ENCODE measurements at regions not wholly inside any gene's neighbourhood (a gene's known extent, or its start where the extent isn't known, plus 50 kb on each side); places are given as distances from the start of the nearest gene placed in this dataset.
A peak's percentile ranks its signal among the peaks of the same experiment; 100 is the strongest.

GRCh38 chr21:35427320-35428000 lies 378.4 kb upstream of the RUNX1 start:
- Histone ChIP-seq H3K27me3 (peaks cover 0 to 40% (median 15%) of the 10 kb centered on the region in 7 donors), H3K27ac (peak overlapping the region in 5 of 10 donors; percentile 61 to 84 (median 71)), H3K4me3 (no peak overlapping the region), H3K9me3 (peaks cover 0 to 24% (median 6%) of the 10 kb centered on the region in 11 donors), H3K36me3 (no peaks in the 10 kb centered on the region), H3K4me1 (peaks cover 0 to 36% (median 8%) of the 10 kb centered on the region in 9 donors)
- intact Hi-C loops (cut with DNase I) = no loop called here
- TF ChIP-seq, protein P1, sequence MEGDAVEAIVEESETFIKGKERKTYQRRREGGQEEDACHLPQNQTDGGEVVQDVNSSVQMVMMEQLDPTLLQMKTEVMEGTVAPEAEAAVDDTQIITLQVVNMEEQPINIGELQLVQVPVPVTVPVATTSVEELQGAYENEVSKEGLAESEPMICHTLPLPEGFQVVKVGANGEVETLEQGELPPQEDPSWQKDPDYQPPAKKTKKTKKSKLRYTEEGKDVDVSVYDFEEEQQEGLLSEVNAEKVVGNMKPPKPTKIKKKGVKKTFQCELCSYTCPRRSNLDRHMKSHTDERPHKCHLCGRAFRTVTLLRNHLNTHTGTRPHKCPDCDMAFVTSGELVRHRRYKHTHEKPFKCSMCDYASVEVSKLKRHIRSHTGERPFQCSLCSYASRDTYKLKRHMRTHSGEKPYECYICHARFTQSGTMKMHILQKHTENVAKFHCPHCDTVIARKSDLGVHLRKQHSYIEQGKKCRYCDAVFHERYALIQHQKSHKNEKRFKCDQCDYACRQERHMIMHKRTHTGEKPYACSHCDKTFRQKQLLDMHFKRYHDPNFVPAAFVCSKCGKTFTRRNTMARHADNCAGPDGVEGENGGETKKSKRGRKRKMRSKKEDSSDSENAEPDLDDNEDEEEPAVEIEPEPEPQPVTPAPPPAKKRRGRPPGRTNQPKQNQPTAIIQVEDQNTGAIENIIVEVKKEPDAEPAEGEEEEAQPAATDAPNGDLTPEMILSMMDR (IDR thresholded peaks at IDR 0.05) = no peak
- peak in 6 of 8 donors; percentile 50 to 73 (median 62) for ATAC-seq
- WGBS, 2 donors = 28 to 29% methylated on average over 9 of the region's 9 CpGs
- DNase-seq = peak in 1 of 2 donors; percentile 18

DNA sequence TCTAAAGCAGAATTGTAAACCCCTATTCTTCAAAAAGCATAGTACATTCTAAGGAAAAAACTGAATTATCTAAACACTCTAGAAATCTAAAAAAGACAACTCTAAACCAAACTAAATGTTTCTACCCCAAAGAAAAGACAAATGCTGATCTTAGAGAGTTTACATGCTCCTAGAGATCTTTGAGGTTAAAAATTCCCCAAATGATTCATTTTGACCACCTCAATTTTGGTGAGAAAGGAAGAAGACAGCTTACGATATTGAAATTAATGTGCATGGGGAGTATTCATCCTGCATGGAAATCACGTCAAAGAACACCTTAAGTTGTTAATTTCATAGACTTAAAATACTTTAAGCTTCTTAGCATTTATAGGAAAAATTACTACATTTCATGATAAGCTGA lies 377.8 kb upstream of the RUNX1 start:
- WGBS, 2 donors = 72 to 75% methylated on average over 2 of the region's 2 CpGs

DNA sequence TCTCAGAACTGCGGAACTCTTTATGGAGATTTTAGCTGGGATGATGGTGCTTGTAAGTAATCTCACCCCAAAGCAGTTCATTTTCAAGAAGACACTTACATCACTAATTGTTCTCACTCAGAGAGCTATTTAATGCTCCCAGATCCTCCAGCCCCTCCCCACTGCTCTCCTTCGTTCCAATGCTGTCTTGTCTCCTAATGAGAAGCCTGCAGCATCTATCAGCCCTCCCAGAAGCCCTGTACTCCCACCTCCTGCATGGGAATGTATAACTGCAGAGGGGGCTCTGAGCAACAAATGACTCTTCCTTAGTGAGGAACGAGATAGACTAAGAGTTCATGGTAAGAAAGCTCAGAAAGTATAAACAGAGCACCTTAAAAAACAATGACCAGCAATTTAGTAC lies 377.4 kb upstream of the RUNX1 start:
- TF ChIP-seq, protein P1 (IDR thresholded peaks at IDR 0.05) = no peak
- Histone ChIP-seq H3K27me3 (peaks cover 0 to 40% (median 15%) of the 10 kb centered on the region in 7 donors), H3K36me3 (no peaks in the 10 kb centered on the region), H3K4me1 (peaks cover 0 to 36% (median 8%) of the 10 kb centered on the region in 9 donors), H3K4me3 (no peak overlapping the region), H3K27ac (peak overlapping the region in 3 of 10 donors; percentile 6 to 84 (median 72)), H3K9me3 (peaks cover 0 to 24% (median 7%) of the 10 kb centered on the region in 11 donors)
- DNase-seq (no peak), ATAC-seq (no peak)
- intact Hi-C loops (cut with DNase I) = no loop called here
- WGBS, 2 donors = 42 to 52% methylated on average over 3 of the region's 3 CpGs

More for the DNA sequence above, 377.8 kb upstream of the RUNX1 start:
- Histone ChIP-seq H3K9me3 (peaks cover 0 to 24% (median 5%) of the 10 kb centered on the region in 11 donors), H3K27ac (peak overlapping the region in 4 of 10 donors; percentile 70 to 84 (median 72)), H3K27me3 (peaks cover 0 to 40% (median 15%) of the 10 kb centered on the region in 7 donors), H3K4me1 (peaks cover 0 to 36% (median 8%) of the 10 kb centered on the region in 9 donors), H3K4me3 (no peak overlapping the region), H3K36me3 (no peaks in the 10 kb centered on the region)
- TF ChIP-seq, protein P1 (IDR thresholded peaks at IDR 0.05) = no peak
- ATAC-seq (no peak), DNase-seq (no peak)
- intact Hi-C loops (cut with DNase I) = no loop called here

GRCh38 chr21:35424122-35424521 lies 375.0 kb upstream of the RUNX1 start:
- 77 to 79% methylated on average over 3 of the region's 3 CpGs for WGBS, 2 donors
- Histone ChIP-seq H3K27ac (peak overlapping the region in 5 of 10 donors; percentile 22 to 71 (median 57)), H3K36me3 (no peaks in the 10 kb centered on the region), H3K4me1 (peaks cover 0 to 32% (median 8%) of the 10 kb centered on the region in 9 donors), H3K9me3 (peaks cover 0 to 28% (median 7%) of the 10 kb centered on the region in 11 donors), H3K4me3 (no peak overlapping the region), H3K27me3 (peaks cover 0 to 38% (median 15%) of the 10 kb centered on the region in 7 donors)
- TF ChIP-seq, protein P1 (IDR thresholded peaks at IDR 0.05) = no peak
- intact Hi-C loops (cut with DNase I) = no loop called here
- ATAC-seq (peak in 3 of 8 donors; percentile 18 to 33 (median 27)), DNase-seq (no peak)

Measured in heart right ventricle (tissue), 16 donors.